ENCODE measurements at regions not wholly inside any gene's neighbourhood (a gene's known extent, or its start where the extent isn't known, plus 50 kb on each side); places are given as distances from the start of the nearest gene placed in this dataset.
"Not testable (repeated sequence)": the region's sequence is repeated elsewhere in the genome, so short reads cannot be mapped to it uniquely, and the experiment has no call there.

GRCh38 chr1:181324797-181325616, 158.3 kb upstream of the CACNA1E start:
- Histone ChIP-seq H3K36me3 (no peaks in the 10 kb centered on the region), H3K27me3 (no peaks in the 10 kb centered on the region), H3K4me3 (no peak overlapping the region), H3K27ac (no peak overlapping the region), H3K4me1 (no peaks in the 10 kb centered on the region), H3K9me3 (no peaks in the 10 kb centered on the region)
- TF ChIP-seq CTCF (IDR thresholded peaks at IDR 0.05) (no peak), POLR2A (IDR thresholded peaks at IDR 0.05) (no peak)
- intact Hi-C loops (cut with DNase I; ENCODE audit: low total_unique reads) = no loop called here
- no peak for DNase-seq

- DNase-seq; H3K27me3 ChIP-seq; H3K27ac ChIP-seq; intact Hi-C loops (cut with DNase I; ENCODE audit: low total_unique reads); H3K36me3 ChIP-seq; H3K4me3 ChIP-seq; H3K4me1 ChIP-seq; H3K9me3 ChIP-seq: not testable (repeated sequence)
Measured at GRCh38 chr1:181325765-181326164, 157.6 kb upstream of the CACNA1E start.

GRCh38 chr1:181326348-181326747, 157.0 kb upstream of the CACNA1E start:
- no peak overlapping the region for H3K4me3 ChIP-seq
- no peaks in the 10 kb centered on the region for H3K9me3 ChIP-seq
- H3K27me3 ChIP-seq = no peaks in the 10 kb centered on the region
- no peak for TF ChIP-seq CTCF (IDR thresholded peaks at IDR 0.05)
- no peak for TF ChIP-seq POLR2A (IDR thresholded peaks at IDR 0.05)
- no peaks in the 10 kb centered on the region for H3K4me1 ChIP-seq
- intact Hi-C loops (cut with DNase I; ENCODE audit: low total_unique reads) = no loop called here
- no peaks in the 10 kb centered on the region for H3K36me3 ChIP-seq
- H3K27ac ChIP-seq = no peak overlapping the region
- DNase-seq = no peak

- intact Hi-C loops (cut with DNase I; ENCODE audit: low total_unique reads) = no loop called here
- no peak for TF ChIP-seq POLR2A (IDR thresholded peaks at IDR 0.05)
- DNase-seq = no peak
Measured at GRCh38 chr1:181327796-181328195, 155.5 kb upstream of the CACNA1E start.

GRCh38 chr1:181334724-181335123, 148.6 kb upstream of the CACNA1E start:
- intact Hi-C loops (cut with DNase I; ENCODE audit: low total_unique reads) = no loop called here
- H3K27me3 ChIP-seq = no peaks in the 10 kb centered on the region
- no peaks in the 10 kb centered on the region for H3K4me1 ChIP-seq
- DNase-seq = no peak
- no peak overlapping the region for H3K27ac ChIP-seq
- no peak for TF ChIP-seq POLR2A (IDR thresholded peaks at IDR 0.05)
- no peak for TF ChIP-seq CTCF (IDR thresholded peaks at IDR 0.05)
- H3K4me3 ChIP-seq = no peak overlapping the region
- H3K9me3 ChIP-seq = no peaks in the 10 kb centered on the region
- H3K36me3 ChIP-seq = no peaks in the 10 kb centered on the region

More at GRCh38 chr1:181327796-181328195, 155.5 kb upstream of the CACNA1E start:
- H3K4me3 ChIP-seq = no peak overlapping the region
- H3K9me3 ChIP-seq = no peaks in the 10 kb centered on the region
- no peaks in the 10 kb centered on the region for H3K4me1 ChIP-seq
- H3K27ac ChIP-seq = no peak overlapping the region
- H3K36me3 ChIP-seq = no peaks in the 10 kb centered on the region
- H3K27me3 ChIP-seq = no peaks in the 10 kb centered on the region

GRCh38 chr1:181335631-181336030, 147.7 kb upstream of the CACNA1E start:
- intact Hi-C loops (cut with DNase I; ENCODE audit: low total_unique reads) = no loop called here
- DNase-seq = no peak
- Histone ChIP-seq H3K4me1 (no peaks in the 10 kb centered on the region), H3K4me3 (no peak overlapping the region), H3K27ac (no peak overlapping the region), H3K36me3 (no peaks in the 10 kb centered on the region), H3K9me3 (no peaks in the 10 kb centered on the region), H3K27me3 (no peaks in the 10 kb centered on the region)
- TF ChIP-seq POLR2A (IDR thresholded peaks at IDR 0.05) = no peak
- TF ChIP-seq CTCF (IDR thresholded peaks at IDR 0.05) = no peak
